SU-DHL-6 (cell line): ENCODE measurements at regions not wholly inside any gene's neighbourhood (a gene's known extent, or its start where the extent isn't known, plus 50 kb on each side); places are given as distances from the start of the nearest gene placed in this dataset.

Source experiments
- H2AFZ ChIP-seq: fragments of 200-600 bp; sonication (generic); 2 replicates; pipeline ENCODE4 v1.6.1; 2014; ENCODE audit warnings: low read depth, mild to moderate bottlenecking, moderate library complexity, mixed read lengths, antibody characterized with exemption, low read length; ENCODE audit not compliant: severe bottlenecking
- H3F3A ChIP-seq: fragments of 200-600 bp; shearing (Covaris generic); 2 replicates; pipeline ENCODE4 v1.6.0; 2016; ENCODE audit warnings: antibody characterized with exemption, mild to moderate bottlenecking; ENCODE audit not compliant: insufficient read depth
- H3K27ac ChIP-seq: fragments of 200-600 bp; sonication (generic); 2 replicates; pipeline ENCODE4 v1.5.1; 2016; ENCODE audit warnings: low read depth, mild to moderate bottlenecking, low read length, moderate library complexity, mixed read lengths
- H3K27me3 ChIP-seq: fragments of 200-600 bp; sonication (generic), shearing (Covaris generic); 2 replicates; pipeline ENCODE4 v1.6.0; 2014; ENCODE audit warnings: mild to moderate bottlenecking, low read length
- H3K36me3 ChIP-seq: fragments of 200-600 bp; sonication (generic); 2 replicates; pipeline ENCODE4 v1.6.1; 2014; ENCODE audit warnings: mild to moderate bottlenecking, low read length, mixed read lengths
- H3K4me2 ChIP-seq: fragments of 300-600, 200-600 bp; shearing (Covaris generic), sonication (generic); 2 replicates; pipeline ENCODE4 v1.6.0; 2014; ENCODE audit warnings: low read length, low read depth, mild to moderate bottlenecking; ENCODE audit not compliant: poor library complexity, severe bottlenecking
- H3K4me3 ChIP-seq: fragments of 200-600 bp; sonication (generic); 2 replicates; pipeline ENCODE4 v1.5.1; 2014; ENCODE audit warnings: antibody characterized with exemption, low read length, mild to moderate bottlenecking, mixed read lengths; ENCODE audit not compliant: insufficient read depth, poor library complexity, severe bottlenecking
- H3K79me2 ChIP-seq: fragments of 200-600 bp; sonication (generic); 2 replicates; pipeline ENCODE4 v1.6.1; 2014; ENCODE audit warnings: mild to moderate bottlenecking, low read length, moderate library complexity; ENCODE audit not compliant: insufficient read depth
- H3K9ac ChIP-seq: fragments of 200-600 bp; sonication (generic); 2 replicates; pipeline ENCODE4 v1.7.0; 2014; ENCODE audit warnings: mild to moderate bottlenecking, low read length
- H3K9me2 ChIP-seq: fragments of 200-600 bp; sonication (generic); replicated peaks from 2 replicates; pipeline ENCODE4 v1.6.1; 2014; ENCODE audit warnings: low read length; ENCODE audit not compliant: insufficient read depth
- H3K9me3 ChIP-seq: fragments of 200-600 bp; sonication (generic); 2 replicates; pipeline ENCODE4 v1.6.1; 2014; ENCODE audit warnings: low read length, mixed read lengths; ENCODE audit not compliant: insufficient read depth
- H4K20me1 ChIP-seq: fragments of 200-600 bp; sonication (generic); 2 replicates; pipeline ENCODE4 v1.6.1; 2014; ENCODE audit warnings: low read depth, mild to moderate bottlenecking, antibody characterized with exemption, low read length, moderate library complexity, mixed read lengths
- CTCF ChIP-seq: fragments of 200-600 bp; sonication (generic); IDR thresholded peaks from one replicate; pipeline ENCODE4 v1.5.1; 2017; ENCODE audit warnings: antibody characterized with exemption, mild to moderate bottlenecking, low read length, moderate library complexity; ENCODE audit not compliant: insufficient read depth, poor library complexity, severe bottlenecking
- EZH2phosphoT487 ChIP-seq: fragments of 200-600 bp; sonication (generic), shearing (Covaris generic); conservative IDR thresholded peaks from 2 replicates; pipeline ENCODE4 v1.6.1; 2018; ENCODE audit warnings: mild to moderate bottlenecking, antibody characterized with exemption, low read length, moderate library complexity, mixed read lengths

- no peak overlapping the region for H2AFZ ChIP-seq
- TF ChIP-seq EZH2phosphoT487 (no peak), CTCF (no peak)
- peak overlapping the region; percentile 98 for H3K27ac ChIP-seq
- peak overlapping the region; percentile 51 for H3K9ac ChIP-seq
- H3K36me3 ChIP-seq, result no peaks in the 10 kb centered on the region
- no peaks in the 10 kb centered on the region; the same call in none of the 2 replicates for H3K79me2 ChIP-seq
- no peak overlapping the region for H3K4me3 ChIP-seq
- H3K9me2 ChIP-seq, result no peaks in the 10 kb centered on the region
- H3F3A ChIP-seq, result peaks cover 57% of the 10 kb centered on the region
- no peaks in the 10 kb centered on the region for H3K27me3 ChIP-seq
- H3K4me2 ChIP-seq, result peak overlapping the region; percentile 59
- H3K9me3 ChIP-seq, result no peaks in the 10 kb centered on the region
- H4K20me1 ChIP-seq, result no peaks in the 10 kb centered on the region
Measured at GRCh38 chr12:111085096-111085495, 164.7 kb upstream of the MYL2 start.

- peak overlapping the region; percentile 98 for H3K27ac ChIP-seq
- H3K9me2 ChIP-seq, result no peaks in the 10 kb centered on the region
- TF ChIP-seq EZH2phosphoT487 (no peak), CTCF (no peak)
- H2AFZ ChIP-seq, result no peak overlapping the region
- H4K20me1 ChIP-seq, result no peaks in the 10 kb centered on the region
- peak overlapping the region; percentile 59 for H3K4me2 ChIP-seq
- peak overlapping the region; percentile 51 for H3K9ac ChIP-seq
- H3K4me3 ChIP-seq, result peak overlapping the region; percentile 3
- no peaks in the 10 kb centered on the region for H3K9me3 ChIP-seq
- H3F3A ChIP-seq, result peaks cover 52% of the 10 kb centered on the region
- no peaks in the 10 kb centered on the region; the same call in none of the 2 replicates for H3K79me2 ChIP-seq
- no peaks in the 10 kb centered on the region for H3K27me3 ChIP-seq
- no peaks in the 10 kb centered on the region for H3K36me3 ChIP-seq
Measured at GRCh38 chr12:111084605-111085004, 164.2 kb upstream of the MYL2 start.

GRCh38 chr12:111084158-111084557 lies 163.8 kb upstream of the MYL2 start:
- TF ChIP-seq EZH2phosphoT487 (no peak), CTCF (no peak)
- H3K9ac ChIP-seq, result peak overlapping the region; percentile 51

GRCh38 chr12:111081600-111081999 lies 161.2 kb upstream of the MYL2 start:
- Histone ChIP-seq H3K4me2 (no peak overlapping the region), H3K79me2 (no peaks in the 10 kb centered on the region), H3K27ac (no peak overlapping the region), H3K9me3 (no peaks in the 10 kb centered on the region), H3K4me3 (no peak overlapping the region), H3K9ac (no peak overlapping the region), H4K20me1 (no peaks in the 10 kb centered on the region), H2AFZ (no peak overlapping the region), H3F3A (peaks cover 31% of the 10 kb centered on the region), H3K9me2 (no peaks in the 10 kb centered on the region), H3K36me3 (no peaks in the 10 kb centered on the region), H3K27me3 (no peaks in the 10 kb centered on the region)
- TF ChIP-seq EZH2phosphoT487 (no peak), CTCF (no peak)

More at GRCh38 chr12:111084158-111084557, 163.8 kb upstream of the MYL2 start:
- Histone ChIP-seq H3K36me3 (no peaks in the 10 kb centered on the region), H3K27me3 (no peaks in the 10 kb centered on the region), H3K9me2 (no peaks in the 10 kb centered on the region), H3K4me3 (peak overlapping the region; percentile 3), H2AFZ (no peak overlapping the region), H3K4me2 (peak overlapping the region; percentile 59), H3K79me2 (no peaks in the 10 kb centered on the region; the same call in none of the 2 replicates), H3K9me3 (no peaks in the 10 kb centered on the region), H4K20me1 (no peaks in the 10 kb centered on the region), H3K27ac (peak overlapping the region; percentile 98), H3F3A (peaks cover 48% of the 10 kb centered on the region)
